Type B pancreatic cell (in vitro differentiated cells): ENCODE measurements at regions not wholly inside any gene's neighbourhood (a gene's known extent, or its start where the extent isn't known, plus 50 kb on each side); places are given as distances from the start of the nearest gene placed in this dataset.

Experiments
- DNase-seq: peaks from one replicate; pipeline ENCODE4 v3.0.0; 2021; ENCODE audit warnings: mixed read lengths; ENCODE audit not compliant: unreplicated experiment; ENCODE audit errors: extremely low spot score
- H3K27ac Mint-ChIP-seq: 2 replicates; pipeline ENCODE4 v1.8.0; 2021; ENCODE audit warnings: mild to moderate bottlenecking, mixed read lengths
- H3K27me3 Mint-ChIP-seq: 2 replicates; pipeline ENCODE4 v1.8.0; 2021; ENCODE audit warnings: mixed read lengths
- H3K36me3 Mint-ChIP-seq: 2 replicates; pipeline ENCODE4 v1.8.0; 2021; ENCODE audit warnings: mixed read lengths
- H3K4me1 Mint-ChIP-seq: one replicate; pipeline ENCODE4 v1.8.0; 2021; ENCODE audit warnings: mixed read lengths; ENCODE audit not compliant: unreplicated experiment
- H3K4me3 Mint-ChIP-seq: 2 replicates; pipeline ENCODE4 v1.8.0; 2021; ENCODE audit warnings: mild to moderate bottlenecking, mixed read lengths
- H3K9me3 Mint-ChIP-seq: 2 replicates; pipeline ENCODE4 v1.8.0; 2021; ENCODE audit warnings: mixed read lengths
- CTCF ChIP-seq: fragments of 200-600 bp; sonication (generic); conservative IDR thresholded peaks from 2 replicates; pipeline ENCODE4 v1.5.0; 2021; ENCODE audit warnings: antibody characterized with exemption, mild to moderate bottlenecking

GRCh38 chr18:53907921-53908320 lies 316.5 kb downstream of the MBD2 start:
- no peak for TF ChIP-seq CTCF
- Mint-ChIP-seq H3K27me3 (peaks cover 6% of the 10 kb centered on the region), H3K4me3 (no peak overlapping the region), H3K9me3 (no peaks in the 10 kb centered on the region), H3K36me3 (no peaks in the 10 kb centered on the region), H3K27ac (no peak overlapping the region), H3K4me1 (no peaks in the 10 kb centered on the region)
- no peak for DNase-seq

DNA sequence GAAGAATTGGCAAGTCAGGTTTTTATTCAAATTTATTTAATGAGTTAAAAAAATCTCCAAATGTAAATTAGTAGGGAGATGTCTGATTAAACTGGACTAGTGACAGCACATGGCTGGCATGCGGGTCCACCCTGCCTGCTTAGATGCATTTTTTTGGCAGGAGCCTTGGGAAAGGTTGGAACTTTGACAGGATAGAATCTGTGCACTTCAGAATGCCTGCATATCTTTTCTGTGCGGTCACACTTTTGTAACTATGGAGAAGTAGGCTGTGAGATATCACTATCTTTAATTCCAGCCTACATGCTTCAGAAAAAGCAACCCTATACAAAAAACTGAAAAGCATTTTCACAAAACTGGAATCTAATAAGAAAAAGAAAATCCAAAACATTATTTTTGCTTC lies 317.8 kb downstream of the MBD2 start:
- H3K27me3 Mint-ChIP-seq = peaks cover 6% of the 10 kb centered on the region
- TF ChIP-seq CTCF = no peak
- H3K36me3 Mint-ChIP-seq = no peaks in the 10 kb centered on the region
- no peak overlapping the region for H3K27ac Mint-ChIP-seq
- DNase-seq = no peak
- H3K4me1 Mint-ChIP-seq = no peaks in the 10 kb centered on the region
- no peaks in the 10 kb centered on the region for H3K9me3 Mint-ChIP-seq
- H3K4me3 Mint-ChIP-seq = no peak overlapping the region

- H3K36me3 Mint-ChIP-seq = no peaks in the 10 kb centered on the region
- TF ChIP-seq CTCF = no peak
- DNase-seq = no peak
- no peak overlapping the region for H3K27ac Mint-ChIP-seq
- H3K4me3 Mint-ChIP-seq = no peak overlapping the region
- peaks cover 22% of the 10 kb centered on the region for H3K27me3 Mint-ChIP-seq
- no peaks in the 10 kb centered on the region for H3K9me3 Mint-ChIP-seq
- no peaks in the 10 kb centered on the region for H3K4me1 Mint-ChIP-seq
Observed at GRCh38 chr18:53894675-53895442, 329.6 kb downstream of the MBD2 start.

DNA sequence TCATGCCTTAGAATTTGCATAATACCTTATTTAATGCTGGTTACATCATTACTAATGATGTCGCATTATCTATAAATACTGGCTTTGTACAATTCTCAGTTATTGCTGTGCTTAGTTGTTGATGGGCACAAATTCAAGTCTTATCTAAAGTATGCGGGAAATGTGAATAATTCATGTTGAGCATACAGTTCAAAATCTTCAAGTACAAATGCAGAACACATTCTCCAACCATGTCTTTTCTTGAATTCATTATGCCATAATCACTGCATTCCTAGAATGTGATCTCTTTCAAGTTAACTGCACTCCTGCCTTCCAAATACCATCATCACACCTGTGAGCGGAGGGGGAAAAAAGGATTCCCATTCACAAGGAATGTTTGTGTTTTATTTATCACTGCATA lies 337.0 kb downstream of the MBD2 start:
- no peak overlapping the region for H3K27ac Mint-ChIP-seq

GRCh38 chr18:53886058-53886457 lies 338.4 kb downstream of the MBD2 start:
- no peak for TF ChIP-seq CTCF
- peaks cover 8% of the 10 kb centered on the region for H3K27me3 Mint-ChIP-seq
- no peaks in the 10 kb centered on the region for H3K4me1 Mint-ChIP-seq
- no peak overlapping the region for H3K27ac Mint-ChIP-seq
- H3K36me3 Mint-ChIP-seq = no peaks in the 10 kb centered on the region
- no peak for DNase-seq
- no peak overlapping the region for H3K4me3 Mint-ChIP-seq
- H3K9me3 Mint-ChIP-seq = no peaks in the 10 kb centered on the region

More for the DNA sequence above, 337.0 kb downstream of the MBD2 start:
- TF ChIP-seq CTCF = no peak
- Mint-ChIP-seq H3K9me3 (no peaks in the 10 kb centered on the region), H3K4me1 (no peaks in the 10 kb centered on the region), H3K36me3 (no peaks in the 10 kb centered on the region), H3K4me3 (no peak overlapping the region), H3K27me3 (peaks cover 14% of the 10 kb centered on the region)
- no peak for DNase-seq
